Astrocyte of the spinal cord (primary cell): ENCODE measurements at regions not wholly inside any gene's neighbourhood (a gene's known extent, or its start where the extent isn't known, plus 50 kb on each side); places are given as distances from the start of the nearest gene placed in this dataset.

ENCODE experiments used
- DNase-seq: peaks from one replicate; pipeline ENCODE4 v3.0.0; 2011; ENCODE audit warnings: low read depth, low spot score
- H3K4me3 ChIP-seq: 2 replicates; pipeline ENCODE4 v1.5.1; 2011; ENCODE audit warnings: low read depth, mild to moderate bottlenecking, low read length, moderate library complexity
- in situ Hi-C: cut with HindIII; loops from 2 replicates; pipeline ENCODE4 v1.10.0; 2017; ENCODE audit warnings: low sequenced_read_pairs
- TF ChIP-seq, protein P1 (sequence below): IDR thresholded peaks from 2 replicates; pipeline ENCODE4 v1.5.1; 2012; ENCODE audit warnings: low read depth, mild to moderate bottlenecking, low read length, inconsistent platforms

DNA sequence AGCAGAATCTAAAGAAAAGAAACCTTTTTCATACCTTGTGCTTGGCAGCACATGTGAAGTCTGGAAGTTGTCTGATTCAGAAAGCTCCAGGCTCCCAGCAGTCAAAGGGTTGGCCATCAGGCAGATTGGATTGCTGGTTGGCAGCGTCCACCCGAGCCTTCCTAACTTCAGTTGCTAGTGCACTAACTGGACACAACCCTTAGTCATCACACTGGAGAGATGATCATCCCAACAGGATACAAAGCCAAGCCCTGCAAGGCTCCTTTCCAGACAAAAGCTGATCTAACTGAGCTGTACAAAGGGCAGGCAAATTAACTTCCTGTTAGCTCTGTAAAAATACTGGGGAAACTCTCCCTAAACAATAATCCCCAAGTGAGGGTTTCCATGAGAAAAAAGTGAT lies 185.6 kb downstream of the SNX18 start:
- TF ChIP-seq, protein P1, sequence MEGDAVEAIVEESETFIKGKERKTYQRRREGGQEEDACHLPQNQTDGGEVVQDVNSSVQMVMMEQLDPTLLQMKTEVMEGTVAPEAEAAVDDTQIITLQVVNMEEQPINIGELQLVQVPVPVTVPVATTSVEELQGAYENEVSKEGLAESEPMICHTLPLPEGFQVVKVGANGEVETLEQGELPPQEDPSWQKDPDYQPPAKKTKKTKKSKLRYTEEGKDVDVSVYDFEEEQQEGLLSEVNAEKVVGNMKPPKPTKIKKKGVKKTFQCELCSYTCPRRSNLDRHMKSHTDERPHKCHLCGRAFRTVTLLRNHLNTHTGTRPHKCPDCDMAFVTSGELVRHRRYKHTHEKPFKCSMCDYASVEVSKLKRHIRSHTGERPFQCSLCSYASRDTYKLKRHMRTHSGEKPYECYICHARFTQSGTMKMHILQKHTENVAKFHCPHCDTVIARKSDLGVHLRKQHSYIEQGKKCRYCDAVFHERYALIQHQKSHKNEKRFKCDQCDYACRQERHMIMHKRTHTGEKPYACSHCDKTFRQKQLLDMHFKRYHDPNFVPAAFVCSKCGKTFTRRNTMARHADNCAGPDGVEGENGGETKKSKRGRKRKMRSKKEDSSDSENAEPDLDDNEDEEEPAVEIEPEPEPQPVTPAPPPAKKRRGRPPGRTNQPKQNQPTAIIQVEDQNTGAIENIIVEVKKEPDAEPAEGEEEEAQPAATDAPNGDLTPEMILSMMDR = no peak
- in situ Hi-C loops = no loop called here
- peak; percentile 87 for DNase-seq

DNA sequence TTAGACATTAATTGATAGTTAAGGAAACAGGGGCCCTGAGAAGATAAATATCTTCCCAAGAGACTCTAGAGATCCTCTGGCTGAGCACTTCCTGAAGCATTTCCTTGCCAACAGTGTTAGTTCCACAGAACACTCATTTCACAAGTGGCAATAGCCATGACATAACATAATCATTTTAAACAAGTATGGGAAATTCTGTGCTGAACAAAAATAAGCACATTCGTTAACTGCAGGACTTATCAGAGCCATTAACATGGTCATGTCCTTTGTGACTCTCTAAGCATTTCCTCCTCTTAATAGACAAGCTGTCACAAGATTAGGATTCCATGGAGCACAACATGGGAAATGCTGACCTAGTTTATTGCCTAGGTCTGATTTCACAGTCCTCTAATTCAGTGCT lies 184.9 kb downstream of the SNX18 start:
- in situ Hi-C loops = no loop called here
- TF ChIP-seq, protein P1 = no peak
- no peak overlapping the region for H3K4me3 ChIP-seq
- DNase-seq = no peak

More for the DNA sequence above, 185.6 kb downstream of the SNX18 start:
- H3K4me3 ChIP-seq = no peak overlapping the region

DNA sequence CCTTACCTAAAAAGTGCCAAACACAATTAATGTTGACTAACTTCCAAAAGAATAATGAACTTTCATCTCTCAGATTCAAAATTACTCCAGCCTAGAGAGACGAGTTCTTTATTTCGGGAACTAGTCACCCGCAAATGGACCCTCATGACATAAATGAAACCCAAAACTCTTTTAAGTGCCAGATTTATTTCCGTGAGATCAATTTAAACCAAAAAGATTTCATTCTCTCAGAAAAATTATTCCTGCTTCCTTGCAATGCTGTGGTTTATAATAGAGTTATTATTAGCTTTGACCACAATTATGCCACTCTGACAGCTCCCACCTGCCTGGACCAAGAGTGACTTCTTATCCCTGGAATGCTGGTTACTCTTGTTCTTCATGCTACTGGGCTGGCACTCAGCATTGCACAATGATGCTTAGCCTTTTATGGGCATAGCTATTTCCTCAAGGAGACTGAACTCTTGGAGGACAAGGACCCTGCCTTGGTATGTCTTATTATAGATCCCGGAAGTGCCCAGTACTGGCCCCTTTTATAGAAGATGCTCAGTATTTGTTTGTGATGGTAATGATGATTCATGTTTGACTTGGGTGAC lies 183.5 kb downstream of the SNX18 start:
- DNase-seq = peak; percentile 94
- TF ChIP-seq, protein P1 = no peak
- in situ Hi-C loops = no loop called here
- no peak overlapping the region for H3K4me3 ChIP-seq

DNA sequence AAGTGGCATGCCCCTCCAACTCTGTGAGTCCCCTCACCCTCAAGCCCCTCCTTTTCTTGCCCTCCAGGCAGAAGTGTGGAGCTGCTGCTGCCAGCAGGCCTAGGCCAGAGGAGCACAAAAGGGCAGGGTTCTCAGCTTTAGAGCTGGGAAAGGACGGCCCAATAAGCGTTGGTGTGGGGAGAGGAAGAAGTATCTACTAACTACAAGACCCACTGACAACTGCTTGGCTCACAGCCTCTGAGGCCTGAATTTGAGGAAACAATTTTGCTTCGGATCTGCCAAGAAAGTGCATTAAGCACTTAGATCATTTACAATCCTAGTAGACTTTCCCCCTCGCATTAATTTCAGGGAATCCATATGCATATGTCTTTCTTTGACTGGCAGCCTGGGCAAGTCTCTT lies 179.4 kb downstream of the SNX18 start:
- no peak overlapping the region for H3K4me3 ChIP-seq
- TF ChIP-seq, protein P1 = no peak
- in situ Hi-C loops = no loop called here
- no peak for DNase-seq

DNA sequence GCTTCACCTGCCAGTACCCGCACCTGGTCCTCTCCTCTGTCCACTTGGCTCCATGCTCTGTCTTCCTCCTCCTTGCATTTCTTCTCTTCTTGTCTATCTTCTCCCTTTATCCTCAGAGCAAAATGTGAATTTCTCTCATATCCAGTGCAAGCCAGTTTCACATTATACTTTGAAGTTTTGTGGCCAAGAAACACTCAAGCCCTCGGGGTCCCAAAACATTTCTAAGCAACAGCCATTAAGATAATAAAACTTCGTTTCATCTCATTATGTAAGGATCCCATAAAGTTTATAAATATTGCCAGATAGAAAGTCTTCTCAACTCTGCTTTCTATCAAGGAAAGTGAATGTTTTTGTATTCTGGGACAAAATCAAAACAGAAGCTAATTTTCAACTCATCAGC lies 178.8 kb downstream of the SNX18 start:
- in situ Hi-C loops = no loop called here
- DNase-seq = no peak
- H3K4me3 ChIP-seq = no peak overlapping the region
- TF ChIP-seq, protein P1 = no peak

DNA sequence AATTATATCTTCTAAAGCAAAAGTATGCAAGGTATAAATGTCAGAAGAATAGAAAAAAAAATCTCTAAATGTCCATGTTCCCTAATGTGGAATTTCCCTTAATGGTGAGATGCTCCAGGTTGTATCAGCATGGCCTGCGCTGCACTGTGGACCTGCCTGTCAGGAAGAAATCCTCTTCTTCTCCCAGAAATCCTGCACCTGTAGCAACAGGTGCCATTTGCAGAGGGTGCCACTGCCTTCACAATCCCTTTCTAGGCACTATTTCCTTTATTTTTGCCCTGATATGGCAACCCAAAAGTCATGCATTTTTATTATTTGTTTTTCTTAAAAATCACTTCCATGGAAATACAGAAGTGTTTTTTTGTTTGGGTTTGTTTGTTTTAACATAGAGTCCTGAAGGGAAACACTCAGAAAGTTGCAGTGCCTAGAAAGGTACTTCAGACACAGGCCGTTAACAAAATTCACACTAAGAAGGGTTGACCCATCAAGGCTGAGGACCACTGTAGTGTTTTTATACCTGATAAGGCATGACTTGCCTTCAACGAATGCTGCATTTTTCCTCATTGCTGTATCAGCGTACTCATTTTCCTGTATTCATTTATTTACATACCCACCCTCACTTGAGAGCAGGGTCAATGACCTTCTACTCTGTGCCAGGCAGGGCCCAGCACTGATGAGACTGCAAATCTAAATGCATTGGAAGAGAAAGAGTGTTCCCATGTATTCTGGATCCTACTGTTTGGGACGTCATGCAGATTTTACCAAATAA lies 177.8 kb downstream of the SNX18 start:
- H3K4me3 ChIP-seq = no peak overlapping the region
- no peak for DNase-seq
- in situ Hi-C loops = no loop called here
- TF ChIP-seq, protein P1 = no peak
